T-cell (primary cell): ENCODE measurements at regions not wholly inside any gene's neighbourhood (a gene's known extent, or its start where the extent isn't known, plus 50 kb on each side); places are given as distances from the start of the nearest gene placed in this dataset.

ENCODE experiments used
- ATAC-seq, 4 experiments: fragments of 200-7000 bp in 3 of 4; fragments of 150-1000 bp in 1 of 4; cut with Tn5 transposase; replicated peaks in 1 of 4; 1 replicate in 3 of 4; 2 replicates in 1 of 4; pipeline ENCODE4 v1.10.0; 2021; ENCODE audit warnings: moderate library complexity in 3 of 4, mild to moderate bottlenecking in 2 of 4, moderate number of reproducible peaks in 1 of 4
- CTCF ChIA-PET, 2 donors: fragments of 300-600 bp; sonication (Branson Sonifier 250); formaldehyde crosslinking; loops; one replicate each; lab custom pipeline; 2022; ENCODE audit warnings: antibody characterized with exemption in 2 of 2; lab: Charles Lee
- POLR2A ChIA-PET, 2 donors: fragments of 300-600 bp; sonication (Branson Sonifier 250); formaldehyde crosslinking; loops; one replicate each; lab custom pipeline; 2022; ENCODE audit warnings: antibody characterized with exemption in 2 of 2; lab: Charles Lee
- DNase-seq, 35 experiments: peaks; one replicate each; pipeline versions ENCODE4 v3.0.0 to v3.0.0-alpha.2; 2013 to 2023
- H3K27ac ChIP-seq: one replicate; pipeline ENCODE4 v1.5.1; 2013; ENCODE audit warnings: low read length
- H3K27me3 ChIP-seq, 2 experiments: replicated peaks in 1 of 2; 1 replicate in 1 of 2; 2 replicates in 1 of 2; pipeline versions ENCODE4 v1.6.1 to v1.7.0; 2013; ENCODE audit warnings: low read length in 1 of 2, mixed read lengths in 1 of 2; ENCODE audit not compliant: control insufficient read depth in 2 of 2, insufficient read depth in 2 of 2; ENCODE audit errors: extremely low read depth in 1 of 2
- H3K36me3 ChIP-seq, 2 donors: 1 replicate in 1 of 2; 2 replicates in 1 of 2; pipeline versions ENCODE4 v1.6.1 to v1.7.0; 2013; ENCODE audit warnings: low read length in 1 of 2; ENCODE audit not compliant: control insufficient read depth in 2 of 2, insufficient read depth in 1 of 2; ENCODE audit errors: extremely low read depth in 1 of 2
- H3K4me1 ChIP-seq, 2 experiments: 1 replicate in 1 of 2; 2 replicates in 1 of 2; pipeline versions ENCODE4 v1.6.1 to v1.7.0; 2013; ENCODE audit warnings: low read length in 2 of 2, mixed read lengths in 1 of 2; ENCODE audit not compliant: insufficient read depth in 2 of 2, control insufficient read depth in 1 of 2; ENCODE audit errors: extremely low read depth in 1 of 2
- H3K4me3 ChIP-seq, 2 donors: 1 replicate in 1 of 2; 2 replicates in 1 of 2; pipeline versions ENCODE4 v1.5.1 to v1.7.0; 2013; ENCODE audit warnings: mild to moderate bottlenecking in 2 of 2, low read length in 1 of 2, moderate library complexity in 1 of 2; ENCODE audit not compliant: control insufficient read depth in 1 of 2; ENCODE audit errors: extremely low read depth in 1 of 2
- H3K9me3 ChIP-seq: 2 replicates; pipeline ENCODE4 v1.7.0; 2013
- H3K27ac Mint-ChIP-seq, 2 donors: one replicate each; pipeline ENCODE4 v1.8.0; 2020 to 2021; ENCODE audit warnings: mild to moderate bottlenecking in 2 of 2, mixed read lengths in 2 of 2
- H3K27me3 Mint-ChIP-seq, 2 donors: one replicate each; pipeline ENCODE4 v1.8.0; 2021 to 2022; ENCODE audit warnings: mixed read lengths in 2 of 2
- H3K36me3 Mint-ChIP-seq: one replicate; pipeline ENCODE4 v1.8.0; 2021; ENCODE audit warnings: mixed read lengths
- H3K4me1 Mint-ChIP-seq, 3 donors: one replicate each; pipeline ENCODE4 v1.8.0; 2020 to 2022; ENCODE audit warnings: mixed read lengths in 3 of 3, mild to moderate bottlenecking in 1 of 3
- H3K4me3 Mint-ChIP-seq, 3 donors: one replicate each; pipeline ENCODE4 v1.8.0; 2020 to 2022; ENCODE audit warnings: mild to moderate bottlenecking in 3 of 3, mixed read lengths in 3 of 3, moderate library complexity in 3 of 3
- H3K9me3 Mint-ChIP-seq, 3 donors: one replicate each; pipeline ENCODE4 v1.8.0; 2020 to 2022; ENCODE audit warnings: mixed read lengths in 3 of 3
- WGBS: methylation state at CpG from one replicate; pipeline ENCODE4 v1.1.5; 2013; ENCODE audit warnings: missing lambda C conversion rate; ENCODE audit not compliant: insufficient coverage; 5-methylcytosine and 5-hydroxymethylcytosine counted together

GRCh38 chr5:68352166-68352565 lies 136.6 kb downstream of the PIK3R1 start:
- no peak overlapping the region for H3K4me3 Mint-ChIP-seq
- H3K27me3 ChIP-seq: peaks cover 0 to 3% of the 10 kb centered on the region in 2 experiments
- H3K36me3 Mint-ChIP-seq: no peaks in the 10 kb centered on the region
- peaks cover 0 to 8% (median 6%) of the 10 kb centered on the region in 3 donors for H3K9me3 Mint-ChIP-seq
- no peaks in the 10 kb centered on the region for H3K4me1 ChIP-seq
- ATAC-seq (no peak), DNase-seq (no peak)
- no peaks in the 10 kb centered on the region for H3K9me3 ChIP-seq
- H3K4me1 Mint-ChIP-seq: peaks cover 0 to 1% (median 0%) of the 10 kb centered on the region in 3 donors
- H3K36me3 ChIP-seq: no peaks in the 10 kb centered on the region
- no peak overlapping the region for H3K27ac Mint-ChIP-seq
- no peaks in the 10 kb centered on the region for H3K27me3 Mint-ChIP-seq
- no peak overlapping the region for H3K4me3 ChIP-seq
- no CpG with 5 or more reads among the region's 3 CpGs for WGBS
- ChIA-PET CTCF (no interaction called here), POLR2A (interaction anchor here in 1 of 2 donors (0.6 kb wide), 1 partner anchor 154 kb away, joined by 4 read pairs; no protein-coding TSS in a partner anchor)
- H3K27ac ChIP-seq: no peak overlapping the region

GRCh38 chr5:68353605-68354004 lies 138.0 kb downstream of the PIK3R1 start:
- Mint-ChIP-seq H3K9me3 (no peaks in the 10 kb centered on the region), H3K27me3 (no peaks in the 10 kb centered on the region), H3K4me3 (no peak overlapping the region), H3K27ac (no peak overlapping the region), H3K4me1 (no peaks in the 10 kb centered on the region), H3K36me3 (no peaks in the 10 kb centered on the region)
- Histone ChIP-seq H3K9me3 (no peaks in the 10 kb centered on the region), H3K27me3 (peaks cover 0 to 3% of the 10 kb centered on the region in 2 experiments), H3K27ac (no peak overlapping the region), H3K4me3 (no peak overlapping the region), H3K36me3 (no peaks in the 10 kb centered on the region), H3K4me1 (no peaks in the 10 kb centered on the region)
- DNase-seq (no peak), ATAC-seq (no peak)
- CTCF ChIA-PET: no interaction called here
- POLR2A ChIA-PET: no interaction called here
- no CpG with 5 or more reads among the region's 5 CpGs for WGBS

- no peak overlapping the region for H3K4me3 Mint-ChIP-seq
- H3K27ac Mint-ChIP-seq: no peak overlapping the region
- no peaks in the 10 kb centered on the region for H3K9me3 ChIP-seq
- peaks cover 0 to 3% of the 10 kb centered on the region in 2 experiments for H3K27me3 ChIP-seq
- H3K36me3 Mint-ChIP-seq: no peaks in the 10 kb centered on the region
- no peaks in the 10 kb centered on the region for H3K4me1 ChIP-seq
- H3K4me1 Mint-ChIP-seq: no peaks in the 10 kb centered on the region
- DNase-seq (no peak), ATAC-seq (no peak)
- H3K27ac ChIP-seq: no peak overlapping the region
- no peak overlapping the region for H3K4me3 ChIP-seq
- 64% methylated on average over 3 of the region's 5 CpGs for WGBS
- POLR2A ChIA-PET: no interaction called here
- H3K27me3 Mint-ChIP-seq: no peaks in the 10 kb centered on the region
- H3K36me3 ChIP-seq: no peaks in the 10 kb centered on the region
- CTCF ChIA-PET: no interaction called here
- no peaks in the 10 kb centered on the region for H3K9me3 Mint-ChIP-seq
These were observed 138.8 kb downstream of the PIK3R1 start for GRCh38 chr5:68354315-68354714.

- peaks cover 0 to 4% (median 2%) of the 10 kb centered on the region in 3 donors for H3K4me1 Mint-ChIP-seq
- DNase-seq (no peak), ATAC-seq (no peak)
- no peak overlapping the region for H3K27ac Mint-ChIP-seq
- POLR2A ChIA-PET: no interaction called here
- Histone ChIP-seq H3K27me3 (peaks cover 0 to 3% of the 10 kb centered on the region in 2 experiments), H3K27ac (no peak overlapping the region), H3K4me1 (no peaks in the 10 kb centered on the region), H3K9me3 (no peaks in the 10 kb centered on the region), H3K4me3 (no peak overlapping the region), H3K36me3 (no peaks in the 10 kb centered on the region)
- H3K27me3 Mint-ChIP-seq: no peaks in the 10 kb centered on the region
- H3K4me3 Mint-ChIP-seq: no peak overlapping the region
- CTCF ChIA-PET: no interaction called here
- H3K9me3 Mint-ChIP-seq: no peaks in the 10 kb centered on the region
- WGBS: 93% methylated on average over 3 of the region's 6 CpGs
- H3K36me3 Mint-ChIP-seq: no peaks in the 10 kb centered on the region
These were observed 140.7 kb downstream of the PIK3R1 start for GRCh38 chr5:68356216-68356615.

GRCh38 chr5:68356623-68357022 lies 141.1 kb downstream of the PIK3R1 start:
- no peak overlapping the region for H3K4me3 Mint-ChIP-seq
- WGBS: 100% methylated on average over 1 of the region's 2 CpGs
- H3K27me3 ChIP-seq: peaks cover 0 to 3% of the 10 kb centered on the region in 2 experiments
- CTCF ChIA-PET: no interaction called here
- peaks cover 0 to 4% (median 2%) of the 10 kb centered on the region in 3 donors for H3K4me1 Mint-ChIP-seq
- no peaks in the 10 kb centered on the region for H3K36me3 Mint-ChIP-seq
- no peak overlapping the region for H3K4me3 ChIP-seq
- no peak for ATAC-seq
- no peak for DNase-seq
- no peaks in the 10 kb centered on the region for H3K36me3 ChIP-seq
- H3K4me1 ChIP-seq: no peaks in the 10 kb centered on the region
- no peaks in the 10 kb centered on the region for H3K9me3 Mint-ChIP-seq
- no peaks in the 10 kb centered on the region for H3K9me3 ChIP-seq
- POLR2A ChIA-PET: no interaction called here
- no peak overlapping the region for H3K27ac ChIP-seq
- H3K27me3 Mint-ChIP-seq: no peaks in the 10 kb centered on the region
- H3K27ac Mint-ChIP-seq: no peak overlapping the region

GRCh38 chr5:68359699-68360098 lies 144.1 kb downstream of the PIK3R1 start:
- Mint-ChIP-seq H3K4me1 (peaks cover 0 to 4% (median 2%) of the 10 kb centered on the region in 3 donors), H3K27ac (no peak overlapping the region), H3K27me3 (no peaks in the 10 kb centered on the region), H3K4me3 (no peak overlapping the region), H3K9me3 (peaks cover 0 to 3% (median 0%) of the 10 kb centered on the region in 3 donors), H3K36me3 (no peaks in the 10 kb centered on the region)
- Histone ChIP-seq H3K4me3 (no peak overlapping the region), H3K27ac (no peak overlapping the region), H3K9me3 (no peaks in the 10 kb centered on the region), H3K27me3 (no peaks in the 10 kb centered on the region), H3K4me1 (no peaks in the 10 kb centered on the region), H3K36me3 (no peaks in the 10 kb centered on the region)
- CTCF ChIA-PET: no interaction called here
- POLR2A ChIA-PET: interaction anchor here in 1 of 2 donors (0.5 kb wide), 1 partner anchor 14 kb away, joined by 8 read pairs; no protein-coding TSS in a partner anchor
- DNase-seq (no peak), ATAC-seq (no peak)
- no CpG with 5 or more reads among the region's 2 CpGs for WGBS

- Histone ChIP-seq H3K36me3 (no peaks in the 10 kb centered on the region), H3K9me3 (no peaks in the 10 kb centered on the region), H3K4me3 (no peak overlapping the region), H3K27ac (no peak overlapping the region), H3K27me3 (no peaks in the 10 kb centered on the region), H3K4me1 (no peaks in the 10 kb centered on the region)
- Mint-ChIP-seq H3K4me1 (peaks cover 9 to 12% (median 11%) of the 10 kb centered on the region in 3 donors), H3K4me3 (no peak overlapping the region), H3K9me3 (peaks cover 0 to 3% (median 0%) of the 10 kb centered on the region in 3 donors), H3K27me3 (no peaks in the 10 kb centered on the region), H3K27ac (no peak overlapping the region), H3K36me3 (no peaks in the 10 kb centered on the region)
- POLR2A ChIA-PET: no interaction called here
- CTCF ChIA-PET: interaction anchor here in 1 of 2 donors (1.0 kb wide), 1 partner anchor 76 kb away, joined by 3 read pairs; no protein-coding TSS in a partner anchor
- DNase-seq (no peak), ATAC-seq (no peak)
- no CpG with 5 or more reads among the region's 1 CpG for WGBS
These were observed 146.8 kb downstream of the PIK3R1 start for GRCh38 chr5:68362331-68362730.
